GM18867 (cell line): ENCODE measurements at regions not wholly inside any gene's neighbourhood (a gene's known extent, or its start where the extent isn't known, plus 50 kb on each side); places are given as distances from the start of the nearest gene placed in this dataset.

Experiments
- ATAC-seq: cut with Tn5 transposase; IDR thresholded peaks from one replicate; pipeline ENCODE4 v1.9.1; 2021; ENCODE audit warnings: mild to moderate bottlenecking, moderate library complexity; ENCODE audit not compliant: unreplicated experiment

- ATAC-seq: no peak
Measured at GRCh38 chr13:47005756-47006414, 109.0 kb upstream of the HTR2A start.

DNA sequence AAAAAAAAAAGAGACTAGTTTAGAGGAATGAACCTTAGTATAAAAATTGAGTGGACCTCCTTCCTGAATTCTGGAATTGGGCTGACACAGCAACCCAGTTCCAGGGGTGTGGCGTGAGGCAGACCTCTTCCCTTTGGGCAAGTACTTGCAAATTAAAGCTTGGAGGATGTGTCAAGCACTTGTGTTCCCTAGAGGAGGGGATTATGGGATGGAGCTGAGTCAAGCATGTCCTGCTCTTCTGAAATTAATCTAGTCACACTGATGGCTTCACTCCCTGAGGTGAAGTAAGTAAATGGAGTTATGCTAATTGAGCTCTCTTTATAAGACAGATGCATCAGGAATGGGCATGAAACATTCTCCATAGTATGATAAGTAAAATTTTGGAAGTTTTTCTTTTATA is 107.7 kb upstream of the HTR2A start:
- no peak for ATAC-seq

DNA sequence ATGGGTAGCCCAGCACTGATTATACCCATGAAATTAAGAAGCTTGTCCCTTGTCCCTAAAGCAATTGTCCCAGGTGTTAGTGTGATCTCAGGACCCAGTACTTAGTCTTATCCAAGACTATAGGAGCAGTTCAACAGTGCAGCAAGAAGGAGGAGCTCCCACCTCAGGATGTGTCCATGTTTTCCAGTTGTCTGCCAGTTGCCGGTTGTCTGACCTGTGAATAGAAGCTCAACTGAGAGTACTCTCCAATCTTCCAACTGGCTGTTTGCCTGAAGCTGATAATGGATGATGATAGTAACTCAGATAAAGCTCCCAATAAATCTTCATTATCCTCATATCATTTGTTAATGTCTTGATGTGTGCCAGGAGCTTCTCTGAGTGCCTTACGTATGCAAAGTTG is 107.2 kb upstream of the HTR2A start:
- no peak for ATAC-seq

- no peak for ATAC-seq
Measured at GRCh38 chr13:47000165-47000564, 103.3 kb upstream of the HTR2A start.

- ATAC-seq: peak; percentile 24
Measured at GRCh38 chr13:46996316-46997030, 99.6 kb upstream of the HTR2A start.

GRCh38 chr13:46995874-46996273 is 99.0 kb upstream of the HTR2A start:
- ATAC-seq: peak; percentile 82

- no peak for ATAC-seq
Measured at GRCh38 chr13:46994492-46994891, 97.6 kb upstream of the HTR2A start.

GRCh38 chr13:46992383-46992952 is 95.6 kb upstream of the HTR2A start:
- ATAC-seq: peak; percentile 52

DNA sequence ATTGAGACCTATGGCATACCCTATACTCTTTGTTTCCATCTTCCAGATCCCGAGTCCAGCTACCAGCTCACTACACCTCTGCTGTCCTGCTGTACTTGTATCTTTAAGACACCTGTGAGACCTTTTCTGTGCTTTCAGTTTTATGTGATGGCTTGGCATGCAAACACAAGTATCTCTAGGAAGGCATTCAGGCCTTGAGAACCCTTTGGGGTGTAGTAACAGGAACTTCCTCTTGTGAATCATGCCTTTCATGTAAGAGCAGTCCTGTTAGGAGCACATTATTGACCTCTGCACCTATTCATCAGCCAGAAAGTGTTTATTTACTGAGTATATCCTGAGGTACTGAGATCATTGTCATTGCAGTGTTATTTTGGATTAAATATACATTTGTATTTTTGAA is 87.0 kb upstream of the HTR2A start:
- peak; percentile 83 for ATAC-seq

- peak; percentile 87 for ATAC-seq
Measured at GRCh38 chr13:46982856-46983582, 86.2 kb upstream of the HTR2A start.

- ATAC-seq: no peak
Measured at GRCh38 chr13:46975173-46975572, 78.3 kb upstream of the HTR2A start.

- no peak for ATAC-seq
Measured at GRCh38 chr13:46968450-46968849, 71.6 kb upstream of the HTR2A start.

DNA sequence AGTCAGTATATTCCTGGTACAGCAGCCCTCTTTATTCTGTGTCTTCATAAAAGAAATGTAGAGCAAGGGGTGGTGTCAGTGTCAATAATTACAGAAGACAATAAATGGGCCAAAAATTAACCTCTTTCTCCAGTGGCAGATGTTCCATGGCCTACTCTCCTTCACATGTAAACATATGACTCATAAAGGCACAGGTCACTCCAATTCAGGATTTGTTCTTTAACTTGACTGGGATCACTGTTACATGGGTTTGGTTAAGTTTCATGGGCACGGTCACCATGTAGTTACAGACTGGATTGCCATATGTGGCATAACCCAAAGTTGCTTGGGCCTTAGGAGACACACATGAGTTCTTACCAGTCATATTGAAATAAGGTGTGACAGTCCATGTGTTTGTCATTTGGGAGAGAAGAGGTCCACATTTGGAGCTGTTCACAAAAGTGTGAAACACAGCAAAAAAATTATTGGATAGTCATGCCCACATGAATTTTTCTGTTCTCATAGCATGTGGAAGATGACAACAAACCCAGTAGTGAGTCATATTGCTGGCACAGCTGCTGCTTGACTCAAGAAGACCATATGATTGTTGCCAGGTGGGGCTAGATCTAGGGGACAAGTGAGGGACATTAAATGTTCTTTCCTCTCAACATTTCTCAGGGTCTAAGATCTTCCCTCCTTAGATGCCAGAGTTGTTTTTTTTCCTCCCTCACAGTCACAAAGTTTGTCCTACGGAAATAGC is 68.1 kb upstream of the HTR2A start:
- ATAC-seq: no peak

DNA sequence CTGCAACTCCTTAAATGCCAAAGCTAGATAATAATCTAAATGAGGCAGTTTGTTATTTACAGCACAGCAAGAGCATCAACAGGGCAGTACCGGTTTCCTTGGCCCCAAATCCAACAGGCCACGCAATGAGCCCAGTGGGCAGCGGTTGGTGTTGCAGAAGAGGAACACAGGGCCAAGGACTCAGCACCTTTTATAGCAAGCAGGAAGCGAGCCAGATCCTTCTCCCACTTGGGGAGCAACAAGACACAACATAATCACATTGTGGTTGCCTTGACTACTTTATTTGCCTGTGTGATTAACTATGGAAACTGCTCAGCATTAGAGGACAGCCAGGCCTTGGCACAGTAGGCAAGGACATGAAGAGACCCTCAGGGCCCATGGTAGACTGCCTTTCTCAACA is 67.1 kb upstream of the HTR2A start:
- ATAC-seq: no peak

DNA sequence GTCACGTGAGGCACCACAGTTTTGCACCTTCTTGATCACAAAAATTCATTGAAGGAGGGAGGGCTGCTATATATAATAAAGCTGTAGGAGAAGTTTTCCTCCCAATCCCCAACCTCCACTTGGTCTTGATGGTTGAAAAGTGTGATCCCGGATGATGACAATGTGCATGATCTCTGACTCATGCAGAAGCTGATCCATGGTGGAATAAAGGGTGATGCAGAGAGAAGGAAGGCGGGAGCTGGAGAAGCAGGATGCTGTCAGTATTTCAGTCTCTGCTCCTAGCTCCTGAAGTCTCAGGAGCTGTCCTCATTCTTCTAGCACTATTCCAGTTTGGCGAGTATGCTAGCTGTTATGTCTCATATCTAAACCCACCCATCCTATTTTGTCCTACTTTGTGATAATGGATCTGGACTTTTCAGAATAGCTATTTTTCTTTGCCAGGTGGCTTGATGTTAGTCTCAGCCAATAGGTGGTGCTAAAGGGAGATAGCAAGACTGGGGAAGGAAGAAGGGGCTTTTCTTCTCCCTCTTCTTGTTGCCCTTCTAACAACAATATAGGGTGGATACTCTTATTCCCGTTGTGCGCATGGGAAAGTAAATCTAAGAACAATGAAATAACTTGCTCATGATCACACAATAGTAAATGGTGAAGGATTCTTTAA is 65.6 kb upstream of the HTR2A start:
- ATAC-seq: peak; percentile 13

DNA sequence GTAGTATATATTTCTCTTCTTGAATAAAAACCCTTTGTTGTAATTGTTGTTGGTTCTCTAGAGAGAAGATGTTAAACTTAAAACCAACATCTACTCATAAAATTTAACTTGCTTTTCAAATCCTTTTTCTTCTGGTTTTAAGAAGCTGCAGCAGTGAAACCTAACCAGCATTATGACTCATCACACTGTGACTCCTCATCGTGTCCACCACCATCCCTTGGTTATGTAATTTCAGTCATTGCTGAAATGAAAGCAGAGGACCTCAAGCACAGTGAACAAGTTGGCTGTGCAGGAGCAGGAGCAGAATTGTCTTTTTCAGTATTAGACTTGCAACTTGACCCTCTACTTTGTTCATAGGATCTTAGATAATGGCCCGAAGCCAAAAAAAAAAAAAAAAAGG is 64.9 kb upstream of the HTR2A start:
- peak; percentile 100 for ATAC-seq

DNA sequence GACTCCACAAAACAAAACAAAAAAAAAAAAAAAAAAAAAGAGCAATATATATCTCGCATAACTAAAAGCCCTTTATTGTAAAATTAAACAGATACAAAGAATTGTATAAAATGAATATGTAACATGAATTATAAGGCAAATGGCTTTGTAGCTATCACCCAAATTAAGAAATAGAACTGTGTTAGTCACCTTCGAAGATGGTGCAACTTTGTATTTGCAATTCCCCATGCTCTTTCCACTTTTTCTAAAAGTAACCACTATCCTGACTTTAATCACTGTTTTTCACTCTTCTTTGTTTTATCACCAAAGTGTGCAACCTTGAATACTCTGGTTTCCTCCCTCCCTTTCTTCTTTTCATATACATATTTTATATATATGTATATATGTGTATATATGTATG is 57.1 kb upstream of the HTR2A start:
- ATAC-seq: no peak

- ATAC-seq: peak; percentile 62
Measured at GRCh38 chr13:46953331-46953730, 56.5 kb upstream of the HTR2A start.

GRCh38 chr13:46951516-46951915 is 54.7 kb upstream of the HTR2A start:
- no peak for ATAC-seq

- no peak for ATAC-seq
Measured at GRCh38 chr13:46949211-46949610, 52.4 kb upstream of the HTR2A start.
